ENCODE measurements at regions not wholly inside any gene's neighbourhood (a gene's known extent, or its start where the extent isn't known, plus 50 kb on each side); places are given as distances from the start of the nearest gene placed in this dataset.
A peak's percentile ranks its signal among the peaks of the same experiment; 100 is the strongest.

- DNase-seq, result no peak
- H3K27me3 ChIP-seq (ENCODE audit: control insufficient read depth, insufficient read depth, low read length), result no peaks in the 10 kb centered on the region
- H3K4me3 ChIP-seq (ENCODE audit: insufficient read depth, low read depth, low read length), result no peak overlapping the region
- H3K36me3 ChIP-seq (replicated peaks; ENCODE audit: control insufficient read depth, insufficient read depth, low read length), result no peaks in the 10 kb centered on the region
Observed at GRCh38 chr6:126607289-126607688, 267.4 kb downstream of the CENPW start.

DNA sequence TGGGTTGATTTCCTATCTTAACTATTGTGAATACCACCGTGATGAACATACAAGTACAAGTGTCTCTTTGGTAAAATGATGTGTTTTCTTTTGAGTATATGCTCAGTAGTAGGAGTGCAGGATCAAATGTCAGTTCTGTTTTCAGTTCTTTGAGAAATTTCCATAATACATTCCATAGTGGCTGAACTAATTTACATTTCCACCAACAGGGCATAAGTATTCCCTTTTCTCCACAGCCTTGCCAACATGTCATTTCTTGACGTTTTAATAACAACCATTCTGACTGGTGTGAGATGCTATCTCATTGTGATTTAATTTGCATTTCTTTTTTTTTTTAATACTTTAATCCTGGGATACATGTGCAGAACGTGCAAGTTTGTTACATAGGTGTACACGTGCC, 268.8 kb downstream of the CENPW start:
- Histone ChIP-seq H3K4me3 (ENCODE audit: insufficient read depth, low read depth, low read length) (no peak overlapping the region), H3K36me3 (replicated peaks; ENCODE audit: control insufficient read depth, insufficient read depth, low read length) (no peaks in the 10 kb centered on the region), H3K27me3 (ENCODE audit: control insufficient read depth, insufficient read depth, low read length) (no peaks in the 10 kb centered on the region)
- no peak for DNase-seq

GRCh38 chr6:126614642-126615504, 275.0 kb downstream of the CENPW start:
- peak; percentile 1 for DNase-seq
- H3K27me3 ChIP-seq (ENCODE audit: control insufficient read depth, insufficient read depth, low read length), result no peaks in the 10 kb centered on the region
- no peak overlapping the region for H3K4me3 ChIP-seq (ENCODE audit: insufficient read depth, low read depth, low read length)
- H3K36me3 ChIP-seq (replicated peaks; ENCODE audit: control insufficient read depth, insufficient read depth, low read length), result no peaks in the 10 kb centered on the region

DNA sequence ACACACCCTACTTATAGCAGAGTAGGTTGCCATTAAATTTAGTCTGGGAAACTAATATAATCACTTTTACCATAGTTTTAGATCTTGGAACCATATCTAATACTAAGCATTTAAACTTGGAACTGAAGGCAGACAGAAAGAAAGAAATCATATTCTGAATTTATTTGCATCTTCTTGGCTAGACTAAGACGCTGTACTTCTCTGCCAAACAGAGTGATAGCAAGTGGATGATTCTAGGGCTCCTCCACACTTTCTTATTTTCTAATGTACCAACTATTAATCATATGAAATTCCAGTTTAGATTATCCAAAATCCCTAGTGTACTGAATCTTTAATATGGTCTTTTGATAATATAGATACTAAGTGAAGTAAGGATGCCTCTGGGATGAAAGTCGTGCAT, 277.0 kb downstream of the CENPW start:
- Histone ChIP-seq H3K4me3 (ENCODE audit: insufficient read depth, low read depth, low read length) (no peak overlapping the region), H3K36me3 (replicated peaks; ENCODE audit: control insufficient read depth, insufficient read depth, low read length) (no peaks in the 10 kb centered on the region), H3K27me3 (ENCODE audit: control insufficient read depth, insufficient read depth, low read length) (no peaks in the 10 kb centered on the region)
- DNase-seq, result no peak

GRCh38 chr6:126618639-126619343, 278.9 kb downstream of the CENPW start:
- Histone ChIP-seq H3K27me3 (ENCODE audit: control insufficient read depth, insufficient read depth, low read length) (no peaks in the 10 kb centered on the region), H3K4me3 (ENCODE audit: insufficient read depth, low read depth, low read length) (no peak overlapping the region), H3K36me3 (replicated peaks; ENCODE audit: control insufficient read depth, insufficient read depth, low read length) (no peaks in the 10 kb centered on the region)
- no peak for DNase-seq

DNA sequence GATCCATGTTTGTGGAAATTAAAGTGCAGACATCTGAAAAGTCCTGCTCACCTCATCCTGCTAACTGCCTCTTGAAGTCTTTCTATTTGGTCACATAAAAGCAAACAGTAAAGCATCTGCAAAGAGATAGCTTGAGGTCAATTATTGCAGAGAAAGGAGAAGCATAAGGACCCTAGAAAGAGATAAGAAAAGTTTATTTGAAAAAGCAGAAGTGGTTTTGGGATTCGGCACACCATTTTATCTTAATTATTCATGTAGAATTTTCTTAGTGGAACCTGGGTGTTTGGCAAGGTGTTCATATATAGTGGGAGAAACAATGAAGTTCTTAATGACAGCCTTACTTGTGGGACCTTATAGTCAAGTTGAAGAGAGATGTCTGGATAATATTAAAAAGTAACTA, 280.8 kb downstream of the CENPW start:
- Histone ChIP-seq H3K4me3 (ENCODE audit: insufficient read depth, low read depth, low read length) (no peak overlapping the region), H3K36me3 (replicated peaks; ENCODE audit: control insufficient read depth, insufficient read depth, low read length) (no peaks in the 10 kb centered on the region), H3K27me3 (ENCODE audit: control insufficient read depth, insufficient read depth, low read length) (no peaks in the 10 kb centered on the region)
- DNase-seq, result no peak

DNA sequence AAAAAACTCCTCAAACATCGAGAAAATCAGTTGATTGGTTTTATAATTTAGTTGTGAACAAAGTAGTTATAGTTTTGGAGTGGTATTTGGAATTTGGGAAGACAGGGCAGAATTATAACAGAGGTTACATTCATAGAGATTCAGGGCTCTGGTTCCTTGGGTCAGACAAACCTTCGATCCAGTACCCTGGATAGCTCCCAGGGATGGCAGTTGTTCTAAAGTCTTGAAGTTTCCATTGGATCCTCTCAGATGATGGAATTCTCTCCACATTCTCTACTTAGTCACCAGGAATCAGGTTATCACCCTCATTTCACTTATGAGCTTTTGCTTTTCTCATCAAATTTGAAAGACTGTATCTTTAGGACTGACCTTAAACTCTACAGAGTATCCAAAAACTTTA, 285.1 kb downstream of the CENPW start:
- DNase-seq, result peak; percentile 30
- no peaks in the 10 kb centered on the region for H3K27me3 ChIP-seq (ENCODE audit: control insufficient read depth, insufficient read depth, low read length)
- no peak overlapping the region for H3K4me3 ChIP-seq (ENCODE audit: insufficient read depth, low read depth, low read length)
- H3K36me3 ChIP-seq (replicated peaks; ENCODE audit: control insufficient read depth, insufficient read depth, low read length), result no peaks in the 10 kb centered on the region

DNA sequence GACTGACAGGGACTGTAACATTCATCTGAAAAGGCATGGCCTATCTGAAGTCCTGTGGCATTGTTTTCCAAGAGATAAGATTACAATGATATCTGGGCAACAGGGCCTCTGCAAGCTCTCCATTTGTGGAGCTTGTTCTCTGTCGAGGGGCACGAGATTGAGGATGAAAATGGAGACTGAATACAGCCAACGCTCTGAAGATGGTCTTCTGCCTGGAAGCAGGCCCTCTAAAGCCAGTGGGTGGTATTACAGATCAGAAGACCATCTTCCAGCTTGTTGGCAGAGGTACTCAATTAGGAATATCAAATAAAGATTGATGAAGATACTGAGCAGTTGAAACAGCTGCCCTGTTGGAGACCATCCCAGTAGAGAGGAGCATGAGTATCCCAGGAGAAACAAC, 288.2 kb downstream of the CENPW start:
- Histone ChIP-seq H3K4me3 (ENCODE audit: insufficient read depth, low read depth, low read length) (no peak overlapping the region), H3K36me3 (replicated peaks; ENCODE audit: control insufficient read depth, insufficient read depth, low read length) (no peaks in the 10 kb centered on the region), H3K27me3 (ENCODE audit: control insufficient read depth, insufficient read depth, low read length) (no peaks in the 10 kb centered on the region)
- no peak for DNase-seq

GRCh38 chr6:126631363-126631762, 291.4 kb downstream of the CENPW start:
- H3K36me3 ChIP-seq (replicated peaks; ENCODE audit: control insufficient read depth, insufficient read depth, low read length), result no peaks in the 10 kb centered on the region
- H3K4me3 ChIP-seq (ENCODE audit: insufficient read depth, low read depth, low read length), result no peak overlapping the region
- no peaks in the 10 kb centered on the region for H3K27me3 ChIP-seq (ENCODE audit: control insufficient read depth, insufficient read depth, low read length)
- no peak for DNase-seq

GRCh38 chr6:126632271-126632670, 292.4 kb downstream of the CENPW start:
- no peak overlapping the region for H3K4me3 ChIP-seq (ENCODE audit: insufficient read depth, low read depth, low read length)
- H3K27me3 ChIP-seq (ENCODE audit: control insufficient read depth, insufficient read depth, low read length), result no peaks in the 10 kb centered on the region
- H3K36me3 ChIP-seq (replicated peaks; ENCODE audit: control insufficient read depth, insufficient read depth, low read length), result no peaks in the 10 kb centered on the region
- DNase-seq, result no peak

GRCh38 chr6:126633373-126633772, 293.5 kb downstream of the CENPW start:
- no peak for DNase-seq
- Histone ChIP-seq H3K27me3 (ENCODE audit: control insufficient read depth, insufficient read depth, low read length) (no peaks in the 10 kb centered on the region), H3K36me3 (replicated peaks; ENCODE audit: control insufficient read depth, insufficient read depth, low read length) (no peaks in the 10 kb centered on the region), H3K4me3 (ENCODE audit: insufficient read depth, low read depth, low read length) (no peak overlapping the region)

- H3K36me3 ChIP-seq (replicated peaks; ENCODE audit: control insufficient read depth, insufficient read depth, low read length), result no peaks in the 10 kb centered on the region
- no peak for DNase-seq
- no peak overlapping the region for H3K4me3 ChIP-seq (ENCODE audit: insufficient read depth, low read depth, low read length)
- no peaks in the 10 kb centered on the region for H3K27me3 ChIP-seq (ENCODE audit: control insufficient read depth, insufficient read depth, low read length)
Observed at GRCh38 chr6:126640356-126640755, 300.4 kb downstream of the CENPW start.

GRCh38 chr6:126640921-126641320, 301.0 kb downstream of the CENPW start:
- no peaks in the 10 kb centered on the region for H3K27me3 ChIP-seq (ENCODE audit: control insufficient read depth, insufficient read depth, low read length)
- no peak for DNase-seq

DNA sequence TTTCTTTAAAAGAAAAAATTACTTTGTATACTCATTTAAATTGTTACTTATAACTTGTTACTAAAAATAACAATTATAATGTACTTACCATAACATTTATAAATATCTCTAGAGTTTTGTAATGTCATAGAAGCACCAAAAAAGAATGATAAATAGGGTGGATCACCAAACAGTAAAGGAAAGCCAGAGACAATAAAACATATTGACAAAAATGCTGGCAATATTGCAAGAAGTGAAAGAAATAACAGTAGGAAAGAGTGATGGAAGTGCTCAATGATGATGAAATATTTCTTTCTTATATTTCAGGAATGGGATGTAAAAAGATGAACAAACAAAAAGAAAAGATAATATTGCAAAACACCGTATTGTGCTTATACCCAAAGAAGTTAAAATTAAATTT, 301.7 kb downstream of the CENPW start:
- Histone ChIP-seq H3K36me3 (replicated peaks; ENCODE audit: control insufficient read depth, insufficient read depth, low read length) (no peaks in the 10 kb centered on the region), H3K4me3 (ENCODE audit: insufficient read depth, low read depth, low read length) (no peak overlapping the region), H3K27me3 (ENCODE audit: control insufficient read depth, insufficient read depth, low read length) (no peaks in the 10 kb centered on the region)
- no peak for DNase-seq

More at GRCh38 chr6:126640921-126641320, 301.0 kb downstream of the CENPW start:
- no peak overlapping the region for H3K4me3 ChIP-seq (ENCODE audit: insufficient read depth, low read depth, low read length)
- no peaks in the 10 kb centered on the region for H3K36me3 ChIP-seq (replicated peaks; ENCODE audit: control insufficient read depth, insufficient read depth, low read length)

- no peak for DNase-seq
- H3K27me3 ChIP-seq (ENCODE audit: control insufficient read depth, insufficient read depth, low read length), result no peaks in the 10 kb centered on the region
- no peaks in the 10 kb centered on the region for H3K36me3 ChIP-seq (replicated peaks; ENCODE audit: control insufficient read depth, insufficient read depth, low read length)
- no peak overlapping the region for H3K4me3 ChIP-seq (ENCODE audit: insufficient read depth, low read depth, low read length)
Observed at GRCh38 chr6:126643352-126643751, 303.4 kb downstream of the CENPW start.

Data from H7 (cell line).